Skin of body (tissue), 1 donor: ENCODE measurements at regions not wholly inside any gene's neighbourhood (a gene's known extent, or its start where the extent isn't known, plus 50 kb on each side); places are given as distances from the start of the nearest gene placed in this dataset.
"Not testable (repeated sequence)": the region's sequence is repeated elsewhere in the genome, so short reads cannot be mapped to it uniquely, and the experiment has no call there.

Source experiments
- DNase-seq: peaks from one replicate; lab custom pipeline; 2025; lab: John Stamatoyannopoulos, UW

DNA sequence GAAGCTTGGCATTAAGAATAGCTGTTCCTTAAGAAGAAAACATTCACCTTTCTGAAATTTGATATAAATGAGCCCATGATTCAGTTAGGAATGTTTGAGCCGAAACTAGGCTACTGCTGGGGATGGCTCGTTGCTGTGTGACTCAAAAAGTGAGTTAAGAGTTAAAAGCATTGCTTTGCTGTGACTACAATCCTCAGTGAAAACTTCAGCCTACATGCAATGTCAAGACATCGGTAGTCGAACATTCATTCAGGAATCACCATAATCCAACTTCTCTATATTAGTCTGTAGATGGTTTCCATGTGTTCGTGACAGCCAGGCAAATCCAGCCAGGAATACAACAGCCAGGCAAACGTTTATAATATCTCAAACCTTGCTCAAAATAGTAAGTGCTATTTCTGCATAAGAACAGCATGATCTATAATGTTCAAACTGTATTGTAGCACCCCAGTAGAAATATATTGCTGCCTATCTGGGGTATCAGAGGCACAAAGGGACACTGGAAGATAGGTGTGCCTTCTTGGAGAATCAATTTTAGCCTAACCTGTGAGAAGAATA is 1225.1 kb downstream of the CDH8 start:
- DNase-seq, result no peak

- no peak for DNase-seq
These were observed 1226.0 kb downstream of the CDH8 start for GRCh38 chr16:60810250-60810649.

DNA sequence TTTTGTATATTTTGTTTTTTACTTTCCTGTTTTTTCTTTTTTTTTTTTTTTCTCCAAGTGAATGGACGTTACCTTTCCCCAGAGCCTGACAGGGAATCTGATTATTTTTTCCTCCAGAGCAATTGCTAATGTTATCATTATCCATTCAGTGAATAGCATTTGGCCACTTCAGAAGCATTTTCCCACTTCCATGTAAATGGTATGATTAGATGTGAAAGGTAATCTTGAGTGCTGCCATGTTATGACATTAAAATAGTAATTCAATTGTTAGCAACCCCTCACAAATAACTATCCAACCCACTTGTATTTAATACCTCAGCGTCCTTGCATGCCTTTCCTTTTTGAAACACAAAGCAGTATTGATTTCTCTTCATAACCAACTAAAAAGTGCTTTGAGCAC is 1243.8 kb downstream of the CDH8 start:
- DNase-seq, result no peak

DNA sequence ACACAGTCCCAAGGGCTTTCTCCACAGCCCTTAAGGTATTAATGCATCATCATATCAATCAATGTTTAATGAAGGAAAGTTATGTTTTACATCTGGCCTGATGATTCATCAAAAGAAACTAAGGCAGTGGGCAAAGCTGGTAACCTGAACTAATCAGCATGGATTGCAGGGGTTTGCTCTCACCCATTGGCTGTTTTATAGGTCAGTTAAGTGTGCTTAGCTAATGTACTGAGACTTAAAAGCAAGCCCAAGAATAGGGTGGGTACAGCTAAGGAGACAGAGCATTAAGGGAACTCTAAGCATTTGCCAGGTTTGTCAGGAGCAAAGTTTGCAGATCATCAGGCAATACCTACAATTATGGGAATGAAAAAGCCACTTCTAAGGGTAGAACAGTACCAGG is 1247.6 kb downstream of the CDH8 start:
- no peak for DNase-seq

DNA sequence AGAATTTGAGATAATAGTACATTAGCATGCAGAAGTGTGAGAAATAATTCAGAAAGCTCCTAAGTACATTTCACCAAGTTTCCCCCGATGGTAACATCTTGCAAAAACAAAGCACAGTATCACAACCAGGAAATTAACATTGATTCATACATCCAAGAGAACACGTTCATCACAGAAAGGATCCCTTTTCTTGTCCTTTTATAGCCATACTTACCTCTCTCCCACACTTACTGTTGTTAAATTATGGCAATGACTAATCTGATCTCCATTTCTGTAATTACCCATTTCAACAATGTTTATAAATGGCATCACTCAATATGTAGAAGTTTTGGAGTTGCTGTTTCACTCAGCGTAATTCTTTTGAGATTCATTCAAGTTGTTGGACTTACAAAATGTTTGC is 1260.0 kb downstream of the CDH8 start:
- DNase-seq, result no peak

DNA sequence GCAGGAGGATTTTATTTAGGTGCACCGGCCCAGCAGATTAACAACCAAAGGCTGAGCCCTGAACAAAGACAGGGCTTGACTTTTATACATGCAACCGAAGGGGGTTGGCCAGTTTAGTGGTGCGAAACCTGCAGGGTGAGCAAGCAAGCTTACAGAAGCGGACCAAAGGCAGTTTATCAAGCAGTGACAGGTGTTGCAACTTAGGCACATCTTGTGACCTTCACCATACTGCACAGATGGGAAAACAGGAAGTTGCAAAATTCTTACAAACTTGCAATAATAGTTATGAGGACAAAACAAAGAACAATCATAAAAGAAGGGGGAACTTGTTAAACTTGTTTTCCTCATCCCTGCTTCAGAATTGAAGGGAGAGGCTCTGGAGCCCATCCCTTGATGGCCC is 1265.1 kb downstream of the CDH8 start:
- DNase-seq, result no peak

- DNase-seq, result not testable (repeated sequence)
These were observed 1265.9 kb downstream of the CDH8 start for GRCh38 chr16:60770384-60770783.

GRCh38 chr16:60763869-60764268 is 1272.4 kb downstream of the CDH8 start:
- no peak for DNase-seq

DNA sequence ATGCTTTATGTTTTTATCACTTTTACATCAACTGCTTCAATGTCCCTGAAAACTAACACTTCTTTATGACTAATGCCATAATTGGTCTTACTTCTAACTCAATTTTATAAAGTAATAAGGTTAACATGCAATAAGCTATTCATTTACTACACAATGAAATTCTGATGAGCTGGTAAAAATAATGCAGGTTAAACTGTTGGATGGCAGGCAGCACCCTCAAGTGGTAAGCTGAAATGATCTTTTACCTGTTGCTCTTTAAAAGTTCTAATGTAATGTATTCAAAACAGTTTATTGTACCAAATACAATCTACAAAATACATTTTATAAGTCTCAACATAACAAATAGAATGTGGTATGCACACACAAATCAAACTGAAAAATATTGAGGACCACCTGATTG is 1280.3 kb downstream of the CDH8 start:
- no peak for DNase-seq

DNA sequence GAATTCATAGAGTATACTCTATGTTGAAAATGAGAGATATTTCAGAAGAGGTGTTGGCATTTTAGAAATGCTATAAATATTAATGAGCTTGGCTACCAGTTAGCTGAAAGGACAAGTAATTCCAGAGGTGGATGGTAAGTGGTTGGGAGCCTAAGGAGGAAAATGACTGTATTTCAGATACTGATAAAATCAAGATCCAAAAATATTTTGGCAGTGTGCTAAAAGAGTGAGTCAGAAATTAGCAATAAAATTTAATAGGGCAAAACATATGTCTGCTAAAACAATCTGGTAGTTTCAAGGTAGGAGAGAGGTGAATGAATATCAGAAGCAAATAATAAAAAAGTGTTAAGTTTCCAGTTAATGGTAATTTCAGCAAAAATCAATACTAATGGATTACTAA is 1287.9 kb downstream of the CDH8 start:
- DNase-seq, result no peak

DNA sequence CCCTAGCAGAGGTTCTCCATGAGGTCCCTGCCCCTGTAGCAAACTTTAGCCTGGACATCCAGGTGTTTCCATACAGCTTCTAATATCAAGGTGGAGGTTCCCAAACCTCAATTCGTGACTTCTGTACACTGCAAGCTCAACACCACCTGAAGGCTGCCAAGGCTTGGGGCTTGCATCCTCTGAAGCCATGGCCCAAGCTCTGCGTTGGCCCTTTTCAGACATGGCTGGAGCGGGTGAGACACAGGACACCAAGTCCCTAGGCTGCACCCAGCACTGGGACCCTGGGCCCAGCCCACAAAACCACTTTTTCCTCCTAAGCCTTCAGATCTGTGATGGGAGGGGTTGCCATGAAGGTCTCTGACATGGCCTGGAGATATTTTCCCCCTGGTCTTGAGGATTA is 1292.0 kb downstream of the CDH8 start:
- no peak for DNase-seq

- no peak for DNase-seq
These were observed 1294.4 kb downstream of the CDH8 start for GRCh38 chr16:60741810-60742209.

- DNase-seq, result no peak
These were observed 1296.2 kb downstream of the CDH8 start for GRCh38 chr16:60739737-60740683.

DNA sequence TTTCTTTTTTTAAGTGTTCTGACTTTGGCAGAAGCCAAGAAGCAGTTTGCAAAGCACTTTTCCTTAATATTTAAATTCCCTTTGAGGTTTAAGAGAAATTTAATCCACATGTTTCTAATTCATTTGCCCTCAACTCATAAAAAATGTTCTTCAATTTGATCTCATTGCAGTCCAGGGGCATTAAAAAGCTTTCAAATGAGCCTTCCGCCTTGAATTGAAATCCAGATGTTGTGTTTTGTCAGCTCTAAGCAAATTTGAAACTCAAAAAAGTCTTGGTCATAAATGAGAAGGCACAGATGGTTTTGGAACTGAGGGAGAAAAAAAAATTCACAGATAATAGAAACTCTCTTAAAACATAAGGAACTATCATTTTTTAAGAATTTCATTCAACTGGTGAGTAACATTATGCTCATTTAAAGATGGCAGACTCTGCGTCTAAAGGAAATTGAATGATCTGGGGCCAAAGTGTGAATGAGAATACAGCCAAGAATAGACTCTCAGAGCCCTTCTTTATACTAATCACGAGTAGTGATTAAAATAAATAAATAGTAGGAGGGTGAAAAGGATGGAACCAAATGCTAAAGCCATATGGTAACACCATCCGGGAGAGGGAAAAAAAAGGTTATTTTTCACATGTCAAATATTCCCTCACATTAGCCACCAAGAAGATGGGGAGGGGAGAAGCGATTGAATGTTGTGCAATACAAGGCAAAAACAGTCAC is 1304.7 kb downstream of the CDH8 start:
- peak; percentile 21 for DNase-seq

DNA sequence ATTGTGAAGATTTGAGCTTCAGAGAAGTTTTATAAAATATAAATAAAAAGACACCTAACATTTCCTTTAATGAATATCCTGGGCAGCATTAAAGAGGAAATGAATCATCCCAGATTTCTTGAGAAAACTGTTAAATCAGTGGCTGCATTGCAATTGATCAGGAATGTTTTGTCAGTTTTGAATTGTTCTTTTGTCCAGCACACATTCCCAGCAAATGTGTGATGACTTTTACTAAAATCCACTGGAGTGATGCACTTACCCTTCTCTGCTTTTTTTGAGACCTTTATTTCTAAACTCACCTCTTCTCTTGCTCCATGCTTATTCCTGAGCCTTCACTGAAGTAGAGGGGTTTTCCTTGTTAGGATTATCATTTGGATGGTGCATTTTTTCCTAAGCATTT is 1307.2 kb downstream of the CDH8 start:
- DNase-seq, result no peak

DNA sequence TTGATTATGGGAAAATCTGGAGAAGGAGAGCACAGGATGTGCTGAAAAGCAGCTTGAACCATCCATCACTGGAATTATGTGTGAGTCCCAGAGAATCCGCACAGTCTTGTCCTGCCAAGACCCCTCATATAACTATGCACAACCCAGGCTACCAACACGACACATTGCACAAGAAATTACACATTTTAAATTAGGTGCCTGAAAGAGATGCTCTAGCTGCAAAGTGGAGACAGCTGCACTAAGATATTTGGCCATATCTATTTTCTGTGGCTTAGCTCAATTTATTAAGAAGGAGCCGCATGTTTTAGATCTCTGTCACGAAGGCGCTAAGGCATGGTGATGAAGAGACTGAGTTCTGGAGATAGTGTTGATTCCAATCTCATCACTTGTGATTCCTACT is 1308.4 kb downstream of the CDH8 start:
- no peak for DNase-seq

GRCh38 chr16:60720060-60720459 is 1316.2 kb downstream of the CDH8 start:
- no peak for DNase-seq

DNA sequence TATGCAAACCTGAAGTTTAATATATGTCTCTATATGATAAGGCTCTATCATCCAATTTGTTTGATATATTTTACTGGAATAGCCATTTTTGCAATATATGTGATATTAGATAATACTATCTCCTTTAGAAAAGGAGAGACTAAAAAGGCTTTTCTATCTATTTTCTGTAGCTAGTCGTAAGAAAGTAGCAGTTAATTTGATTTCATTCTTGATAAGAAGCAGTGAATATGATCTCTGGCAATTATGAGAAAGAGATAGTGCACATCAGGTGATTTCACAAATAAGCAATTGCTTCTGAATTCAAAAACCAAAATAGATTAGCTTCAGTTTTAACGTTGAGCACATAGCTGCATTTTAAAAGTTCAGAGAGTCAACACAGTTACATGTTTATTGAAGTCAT is 1318.4 kb downstream of the CDH8 start:
- DNase-seq, result no peak

DNA sequence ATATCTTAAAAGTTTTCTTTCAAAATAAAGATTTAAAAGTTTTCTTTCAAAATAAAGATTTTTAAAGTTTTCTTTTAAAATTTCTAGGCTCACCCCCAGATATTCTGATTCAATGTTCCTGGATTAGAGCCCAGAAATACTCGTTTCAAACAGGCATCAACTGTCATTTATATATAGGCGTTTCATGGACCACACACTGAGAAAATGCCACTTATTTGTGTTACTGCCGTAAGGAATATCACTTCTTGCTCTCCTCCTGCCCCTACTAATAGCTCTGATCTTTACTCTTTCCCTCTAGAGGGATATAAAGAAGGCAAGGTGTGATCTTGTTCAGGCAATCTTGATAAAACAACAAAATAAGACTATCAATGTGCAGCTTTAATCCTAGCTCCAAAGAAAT is 1324.1 kb downstream of the CDH8 start:
- DNase-seq, result no peak

GRCh38 chr16:60704726-60705125 is 1331.5 kb downstream of the CDH8 start:
- DNase-seq, result no peak

- no peak for DNase-seq
These were observed 1333.1 kb downstream of the CDH8 start for GRCh38 chr16:60703096-60703495.

DNA sequence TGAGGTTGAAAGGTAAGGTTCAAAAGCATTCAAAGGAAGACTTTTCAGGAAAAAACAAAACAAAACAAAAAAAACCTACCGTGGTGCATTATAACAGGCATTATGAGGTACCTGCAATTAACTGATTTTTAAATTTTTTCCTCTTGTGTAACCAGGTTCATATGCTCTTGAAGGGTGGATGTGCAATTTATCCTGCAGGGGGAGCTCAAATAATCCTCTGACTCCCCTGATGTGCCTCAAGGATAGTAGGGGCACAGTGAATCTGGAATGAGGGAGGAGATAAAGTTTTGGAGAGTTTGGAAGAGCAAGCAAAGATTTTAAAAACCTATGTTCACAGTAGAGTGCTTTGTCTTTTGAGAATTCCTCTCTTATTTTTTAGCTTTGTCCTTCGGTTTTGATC is 1349.4 kb downstream of the CDH8 start:
- DNase-seq, result no peak

GRCh38 chr16:60684002-60684401 is 1352.2 kb downstream of the CDH8 start:
- no peak for DNase-seq
